HG03139 (cell line): ENCODE measurements at regions not wholly inside any gene's neighbourhood (a gene's known extent, or its start where the extent isn't known, plus 50 kb on each side); places are given as distances from the start of the nearest gene placed in this dataset.
"Not testable (repeated sequence)": the region's sequence is repeated elsewhere in the genome, so short reads cannot be mapped to it uniquely, and the experiment has no call there.

ENCODE experiments used
- ATAC-seq: cut with Tn5 transposase; IDR thresholded peaks from one replicate; pipeline ENCODE4 v1.9.1; 2021; ENCODE audit not compliant: unreplicated experiment

DNA sequence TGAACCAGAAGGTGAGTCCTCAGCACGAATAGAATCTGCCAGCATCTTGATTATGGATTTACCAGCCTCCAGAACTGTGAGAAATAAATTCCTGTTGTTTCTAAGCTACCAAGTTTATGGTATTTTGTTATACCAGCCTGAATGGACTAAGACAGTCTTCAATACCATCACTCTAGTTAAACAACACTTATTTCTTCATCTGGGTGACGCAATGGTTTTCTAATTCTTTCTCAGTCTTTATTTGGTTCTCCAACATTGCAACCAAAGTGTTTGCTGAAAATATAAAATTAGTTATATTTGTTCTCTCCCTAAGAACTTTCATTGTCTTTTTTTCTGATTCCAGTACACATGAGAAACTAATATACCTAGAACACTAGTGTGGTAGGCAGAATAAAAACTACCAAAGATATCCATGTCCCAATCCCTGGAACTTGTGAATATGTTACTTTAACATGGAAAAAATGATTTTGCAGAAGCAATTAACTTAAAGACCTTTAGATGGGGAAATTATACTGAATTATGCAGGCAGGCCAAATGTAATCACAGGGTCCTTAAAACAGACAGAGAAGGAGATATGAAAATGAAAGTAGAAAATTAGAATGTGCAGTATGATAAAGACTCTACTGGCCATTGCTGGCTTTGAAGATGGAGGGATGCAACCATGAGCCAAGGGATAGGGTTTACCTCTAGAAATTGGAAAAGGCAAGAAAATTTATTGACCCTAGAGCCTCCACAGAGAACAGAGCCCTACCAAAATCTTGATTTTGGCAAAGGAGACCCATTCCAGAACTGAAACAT lies 1115.1 kb downstream of the PLA2G4A start:
- ATAC-seq: no peak

- not testable (repeated sequence) for ATAC-seq
Measured at GRCh38 chr1:187946661-187947060, 1117.9 kb downstream of the PLA2G4A start.

DNA sequence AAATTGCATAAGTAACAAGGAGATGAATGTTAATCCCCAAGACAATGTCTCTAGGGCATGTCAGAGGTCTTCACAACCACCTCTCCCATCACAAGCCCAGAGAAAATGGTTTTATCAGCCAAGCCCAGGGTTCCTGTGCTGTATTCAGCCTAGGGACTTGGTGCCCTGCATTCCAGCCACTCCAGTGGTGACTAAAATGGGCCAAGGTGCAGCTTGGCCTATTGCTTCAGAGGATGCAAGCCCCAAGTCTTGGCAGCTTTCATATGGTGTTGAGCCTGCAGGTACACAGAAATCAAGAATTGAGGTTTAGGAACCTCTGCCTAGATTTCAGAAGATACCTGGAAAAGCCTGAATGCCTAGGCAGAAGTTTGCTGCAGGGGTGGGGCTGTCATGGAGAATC lies 1118.6 kb downstream of the PLA2G4A start:
- ATAC-seq: no peak

DNA sequence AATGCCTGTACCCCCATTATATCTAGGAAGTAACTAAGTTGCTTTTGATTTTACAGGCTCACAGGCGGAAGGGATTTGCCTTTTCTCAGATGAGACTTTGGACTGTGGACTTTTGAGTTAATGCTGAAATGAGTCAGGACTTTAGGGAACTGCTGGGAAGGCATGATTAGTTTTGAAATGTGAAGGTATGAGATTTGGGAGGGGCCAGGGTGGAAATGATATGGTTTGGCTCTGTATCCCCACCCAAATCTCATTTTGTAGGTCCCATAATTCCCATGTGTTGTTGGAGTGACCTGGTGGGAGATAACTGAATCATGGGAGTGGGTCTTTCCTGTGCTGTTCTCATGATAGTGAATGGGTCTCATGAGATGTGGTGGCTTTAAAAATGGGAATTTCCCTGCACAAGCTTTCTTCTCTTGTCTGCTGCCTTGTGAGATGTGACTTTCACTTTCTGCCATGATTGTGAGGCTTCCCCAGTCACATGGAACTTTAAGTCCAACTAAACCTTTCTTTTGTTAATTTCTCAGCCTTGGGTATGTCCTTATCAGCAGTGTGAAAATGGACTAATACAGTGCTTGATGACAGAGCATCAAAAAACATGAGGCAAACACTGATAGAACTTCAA lies 1119.5 kb downstream of the PLA2G4A start:
- no peak for ATAC-seq

GRCh38 chr1:187949567-187949966 lies 1120.8 kb downstream of the PLA2G4A start:
- no peak for ATAC-seq

DNA sequence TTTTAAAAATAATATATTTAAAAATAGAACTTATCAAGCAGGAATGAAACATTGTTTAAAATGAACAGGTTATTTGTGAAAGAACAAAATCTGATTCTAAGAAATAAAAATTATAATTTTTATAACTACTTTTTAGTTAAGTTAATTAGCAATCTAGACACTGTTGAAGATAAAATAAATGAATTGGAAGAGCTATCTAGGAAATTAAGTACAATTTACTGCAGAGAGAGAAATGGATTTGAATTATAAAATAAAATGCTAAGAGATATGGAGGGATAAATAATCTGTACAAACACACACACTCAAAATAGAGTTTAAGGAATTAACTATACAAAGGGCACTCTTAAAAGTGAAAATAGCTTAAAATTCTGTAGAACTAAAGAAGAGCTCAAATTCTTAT lies 1123.1 kb downstream of the PLA2G4A start:
- ATAC-seq: no peak

DNA sequence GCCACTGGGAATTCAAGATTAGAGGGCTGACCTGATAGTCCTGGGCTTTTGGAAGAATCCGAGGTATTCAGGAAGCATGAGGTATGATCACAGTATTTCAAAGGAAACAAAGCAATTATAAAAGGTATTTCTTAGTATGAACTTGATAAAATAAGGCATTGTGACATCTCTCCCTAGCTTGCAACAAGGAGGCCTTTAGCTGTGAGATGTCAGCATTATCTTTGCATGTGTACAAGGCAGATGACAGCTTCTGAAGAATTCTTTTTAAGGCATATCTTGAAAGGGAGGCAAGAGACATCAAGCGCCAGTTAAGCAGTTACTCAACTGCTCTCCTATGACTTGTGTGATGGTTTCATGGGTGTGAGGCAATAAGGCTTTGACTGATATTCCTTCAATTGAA lies 1123.7 kb downstream of the PLA2G4A start:
- ATAC-seq: no peak

- no peak for ATAC-seq
Measured at GRCh38 chr1:187956975-187957374, 1128.2 kb downstream of the PLA2G4A start.

- no peak for ATAC-seq
Measured at GRCh38 chr1:187958207-187958606, 1129.5 kb downstream of the PLA2G4A start.

DNA sequence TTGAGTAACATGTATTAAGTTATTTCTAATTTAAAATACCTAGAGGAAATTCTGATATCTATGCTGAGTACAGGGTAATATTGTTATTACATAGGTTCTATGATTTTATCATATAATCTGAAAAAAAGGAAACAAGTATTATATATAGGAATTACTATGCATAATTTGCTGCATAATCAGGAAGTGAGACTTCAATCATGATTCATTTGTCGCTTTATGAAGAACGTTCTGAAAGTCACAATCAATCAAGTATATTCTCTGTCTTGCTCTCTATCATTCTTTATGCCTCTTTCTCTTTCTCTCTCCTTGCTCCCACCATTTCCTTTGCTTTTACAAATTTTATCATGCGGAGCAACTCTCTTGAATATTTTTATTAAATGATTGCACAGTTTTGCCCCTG lies 1130.3 kb downstream of the PLA2G4A start:
- no peak for ATAC-seq

DNA sequence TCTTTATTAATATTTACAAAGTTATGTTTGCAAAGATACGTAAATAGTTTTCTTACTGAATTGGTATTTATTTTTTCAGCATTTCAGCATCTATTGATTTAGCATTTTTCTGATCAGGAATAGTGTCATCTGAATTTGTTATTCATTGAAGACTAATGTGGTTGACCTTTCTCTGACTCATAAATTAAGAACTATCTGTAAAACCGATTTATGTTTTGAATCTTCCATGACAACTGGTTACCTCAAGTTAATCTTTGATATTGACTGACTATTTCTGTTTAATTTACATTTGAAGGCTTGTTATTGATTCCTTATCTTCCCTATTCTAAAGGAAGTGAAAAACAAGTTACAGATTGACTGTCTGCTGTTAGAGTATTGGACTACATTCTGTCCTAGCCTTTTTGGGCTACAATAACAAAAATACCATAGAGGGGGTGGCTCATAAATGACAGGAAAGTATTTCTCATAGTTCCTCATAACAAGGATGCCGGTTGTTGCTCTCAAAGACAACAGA lies 1131.4 kb downstream of the PLA2G4A start:
- ATAC-seq: no peak

DNA sequence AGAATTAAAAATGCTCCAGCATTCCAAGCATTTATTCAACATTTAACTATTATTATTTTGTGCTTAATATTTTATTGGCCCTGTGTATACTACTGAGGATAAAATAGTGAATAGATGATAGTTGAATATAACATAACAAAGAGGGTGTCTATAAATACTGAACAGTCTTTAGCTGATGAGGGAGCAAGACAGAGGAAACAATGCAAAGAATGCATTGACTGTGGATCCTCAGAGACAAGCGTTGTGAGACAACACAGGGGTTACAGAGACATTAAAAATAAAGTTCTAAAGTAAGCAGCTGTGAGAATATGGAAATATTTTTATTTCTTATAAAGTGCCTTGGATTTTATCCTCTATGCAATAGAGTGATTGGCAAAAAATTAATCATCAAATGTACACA lies 1133.1 kb downstream of the PLA2G4A start:
- no peak for ATAC-seq

DNA sequence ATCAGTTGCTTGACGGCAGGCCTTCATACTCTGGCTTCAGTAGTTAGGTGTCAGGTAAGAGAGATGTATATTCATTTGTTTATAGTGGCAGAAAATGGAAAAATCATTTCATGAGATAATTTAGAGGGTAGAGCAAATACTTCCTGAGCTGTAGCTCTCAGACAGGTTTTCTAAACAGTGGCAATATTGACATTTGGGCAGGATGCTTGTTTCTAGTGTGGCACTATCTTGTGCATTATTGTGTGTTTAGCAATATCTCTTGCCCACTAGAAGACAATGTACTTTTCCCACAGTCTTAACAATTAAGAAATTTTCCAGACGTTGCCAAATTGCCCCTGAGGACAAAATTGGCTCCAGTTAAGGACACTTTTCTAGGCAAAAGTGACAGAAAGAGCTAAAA lies 1143.1 kb downstream of the PLA2G4A start:
- ATAC-seq: no peak

GRCh38 chr1:187977298-187977697 lies 1148.5 kb downstream of the PLA2G4A start:
- no peak for ATAC-seq

GRCh38 chr1:187985145-187985896 lies 1156.6 kb downstream of the PLA2G4A start:
- ATAC-seq: no peak

DNA sequence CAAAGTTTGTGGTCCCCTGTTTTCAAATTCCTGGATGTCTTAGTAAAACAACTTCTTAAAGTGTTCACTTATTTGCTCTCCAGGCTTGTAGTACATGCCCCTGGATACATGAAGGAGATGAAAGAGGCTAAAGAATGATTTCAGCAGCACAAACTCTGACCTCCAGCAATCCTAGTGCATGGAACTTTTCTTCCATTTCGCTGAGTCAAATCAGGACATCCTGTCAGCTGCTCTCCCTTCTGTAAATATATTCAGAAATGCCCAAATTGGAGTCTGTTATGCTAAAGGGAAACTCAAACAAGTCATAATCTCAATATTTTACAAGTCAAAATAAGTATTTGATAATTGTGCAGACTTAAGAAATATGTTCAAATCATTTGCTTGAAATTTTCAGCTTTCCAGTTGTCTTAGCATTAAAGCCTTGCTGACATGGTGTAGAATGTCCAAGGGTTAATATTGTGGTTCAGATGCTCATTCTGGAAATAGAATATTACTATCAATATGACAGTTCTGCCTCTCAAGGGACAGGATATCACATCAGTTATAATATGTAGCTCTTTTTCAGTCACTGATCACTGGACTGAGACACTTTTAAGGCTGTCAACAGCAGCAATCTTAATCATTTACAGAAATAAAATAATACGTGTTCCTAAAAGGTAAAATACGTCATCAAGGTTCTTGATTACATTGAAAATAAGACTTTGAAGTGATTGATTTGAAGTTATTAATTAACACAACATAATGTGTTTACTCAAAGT lies 1157.3 kb downstream of the PLA2G4A start:
- peak; percentile 79 for ATAC-seq

DNA sequence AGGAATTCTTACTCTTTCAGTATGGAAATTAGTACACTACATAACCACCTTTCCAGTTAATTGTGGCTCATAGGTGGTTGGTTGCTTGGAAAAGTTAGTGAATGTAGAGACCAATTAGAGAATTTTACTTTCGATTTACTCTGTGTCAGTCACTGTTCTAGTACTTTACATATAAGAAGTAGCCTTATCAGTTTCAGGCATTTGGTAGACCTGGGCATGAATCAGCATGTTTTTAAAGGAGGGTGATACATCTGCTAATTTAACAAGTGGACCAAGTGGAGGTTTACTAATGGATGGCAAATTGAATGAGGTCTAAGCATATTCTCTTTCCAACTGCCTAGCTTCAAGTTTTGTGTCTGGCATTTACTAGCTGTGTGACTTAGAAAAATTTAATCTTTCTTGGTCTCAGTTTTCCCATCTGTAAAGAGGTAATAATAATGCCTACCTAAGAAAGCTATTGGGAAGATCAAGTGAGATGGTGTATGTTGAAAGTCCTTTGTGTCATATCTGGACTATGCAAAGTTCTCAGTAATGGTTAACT lies 1158.6 kb downstream of the PLA2G4A start:
- no peak for ATAC-seq

- ATAC-seq: no peak
Measured at GRCh38 chr1:187991944-187992343, 1163.2 kb downstream of the PLA2G4A start.

DNA sequence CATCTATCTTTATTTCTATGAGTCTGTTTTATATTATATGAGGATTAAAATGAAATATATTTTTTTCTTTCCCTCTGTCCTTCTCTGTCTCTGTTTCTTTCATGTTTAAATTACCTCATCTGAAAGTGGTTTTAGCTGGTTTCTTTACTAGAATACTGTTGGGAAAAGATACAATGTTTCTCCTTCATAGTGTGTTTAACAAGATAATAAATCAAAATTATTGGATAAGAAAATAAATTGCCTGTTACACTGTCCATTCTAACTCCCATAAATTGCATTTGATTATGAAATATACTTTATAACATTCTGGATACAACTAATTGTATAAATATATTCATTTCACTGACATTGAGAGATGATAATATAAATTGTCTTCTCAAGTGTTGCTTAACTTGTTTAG lies 1168.0 kb downstream of the PLA2G4A start:
- no peak for ATAC-seq

DNA sequence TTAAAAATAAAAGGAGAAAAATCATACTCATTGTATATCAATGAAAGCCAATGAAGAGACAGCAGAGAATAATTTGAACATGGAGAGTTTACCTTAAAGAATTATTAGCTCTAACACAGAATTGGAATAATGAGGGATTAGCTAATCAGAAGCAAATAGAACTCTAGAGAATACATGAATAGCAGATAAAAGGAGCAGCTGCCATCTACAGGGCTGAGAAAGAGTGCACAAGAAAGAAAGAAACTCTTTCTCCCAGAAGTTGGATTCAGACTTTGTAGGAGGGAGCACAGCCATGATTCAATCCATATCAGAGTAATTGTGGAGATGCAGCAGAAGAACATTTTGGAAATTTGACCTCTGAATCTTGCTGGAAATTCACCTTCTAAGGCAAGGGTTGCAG lies 1171.2 kb downstream of the PLA2G4A start:
- no peak for ATAC-seq

GRCh38 chr1:188003687-188004086 lies 1174.9 kb downstream of the PLA2G4A start:
- not testable (repeated sequence) for ATAC-seq
